K562 (cell line): ENCODE measurements at regions not wholly inside any gene's neighbourhood (a gene's known extent, or its start where the extent isn't known, plus 50 kb on each side); places are given as distances from the start of the nearest gene placed in this dataset.
"Not testable (repeated sequence)": the region's sequence is repeated elsewhere in the genome, so short reads cannot be mapped to it uniquely, and the experiment has no call there.

Source experiments
- ATAC-seq: fragments of 200-7000 bp; cut with Tn5 transposase; 3 replicates; pipeline ENCODE4 v1.9.1; 2020; ENCODE audit warnings: moderate library complexity
- BruUV-seq: library from RNA; stranded (reverse); fragments of 400-500 nt; replicated peaks from 2 replicates; lab custom pipeline; 2021; lab: Mats Ljungman, UMichigan
- CTCF ChIA-PET: fragments of 300-600 bp; formaldehyde crosslinking; extraction: SDS; loops from one replicate; lab custom pipeline; 2021; ENCODE audit warnings: low intra/inter-chr PET ratio; lab: Yijun Ruan, JAX
- POLR2A ChIA-PET: fragments of 300-600, 350-650 bp; sonication (Branson Sonifier 250); formaldehyde crosslinking; extraction: SDS; loops from one replicate; lab custom pipeline; 2021; ENCODE audit warnings: antibody characterized with exemption, inconsistent platforms; lab: Yijun Ruan, JAX
- DNase-seq, 4 experiments: peaks; one replicate each; pipeline versions ENCODE4 v3.0.0 to v3.0.0-alpha.2; 2011 to 2018; ENCODE audit warnings: low spot score in 3 of 4, mixed read lengths in 3 of 4; ENCODE audit errors: extremely low read depth in 1 of 4
- FAIRE-seq: peaks from 2 replicates; lab custom pipeline; 2011; peaks lifted over from hg19 to GRCh38; lab: Jason Lieb, UNC
- H2AFZ ChIP-seq: 2 replicates; pipeline ENCODE4 v1.6.0; 2011; ENCODE audit warnings: low read depth, low read length, control low read depth, inconsistent platforms
- H3K27ac ChIP-seq: fragments of 200-600 bp; 3 replicates; pipeline ENCODE4 v1.8.0; 2011; ENCODE audit warnings: low read depth, mild to moderate bottlenecking, control low read depth, inconsistent platforms, low read length, moderate library complexity, mixed read lengths; ENCODE audit errors: extremely low read depth
- H3K27me3 ChIP-seq, 2 experiments: fragments of 300-600 bp in 1 of 2; 2 replicates in 1 of 2; 3 replicates in 1 of 2; pipeline versions ENCODE4 v1.6.0 to v1.8.0; 2011; ENCODE audit warnings: inconsistent platforms in 2 of 2, low read length in 2 of 2, mild to moderate bottlenecking in 1 of 2, mixed read lengths in 1 of 2, moderate library complexity in 1 of 2; ENCODE audit not compliant: control insufficient read depth in 2 of 2, insufficient read depth in 2 of 2
- H3K36me3 ChIP-seq: fragments of 300-600 bp; 3 replicates; pipeline ENCODE4 v1.8.0; 2011; ENCODE audit warnings: mild to moderate bottlenecking, low read length, inconsistent platforms; ENCODE audit not compliant: control insufficient read depth, insufficient read depth
- H3K4me1 ChIP-seq, 2 experiments: fragments of 200-600 bp in 1 of 2; replicated peaks in 1 of 2; 2 replicates in 1 of 2; 3 replicates in 1 of 2; pipeline versions ENCODE4 v1.5.1 to v1.8.0; 2011; ENCODE audit warnings: inconsistent platforms in 2 of 2, low read length in 2 of 2, mild to moderate bottlenecking in 1 of 2, mixed read lengths in 1 of 2, moderate library complexity in 1 of 2; ENCODE audit not compliant: control insufficient read depth in 2 of 2, insufficient read depth in 2 of 2
- H3K4me2 ChIP-seq: 2 replicates; pipeline ENCODE4 v1.6.1; 2011; ENCODE audit warnings: low read length, control low read depth, inconsistent platforms, mixed read lengths; ENCODE audit not compliant: insufficient read depth
- H3K4me3 ChIP-seq: fragments of 200-600 bp; sonication (generic), shearing (Covaris generic); 2 replicates; pipeline ENCODE4 v1.5.1; 2016; ENCODE audit warnings: control low read depth, inconsistent platforms
- H3K79me2 ChIP-seq: fragments of 200-600 bp; 3 replicates; pipeline ENCODE4 v1.8.0; 2011; ENCODE audit warnings: low read length, inconsistent platforms; ENCODE audit not compliant: control insufficient read depth, insufficient read depth
- H3K9ac ChIP-seq, 2 experiments: 2 replicates each; pipeline versions ENCODE4 v1.6.0 to v1.6.1; 2011; ENCODE audit warnings: low read depth in 2 of 2, low read length in 2 of 2, control low read depth in 1 of 2, inconsistent platforms in 1 of 2, mild to moderate bottlenecking in 1 of 2, mixed read lengths in 1 of 2; ENCODE audit not compliant: insufficient read depth in 1 of 2
- H3K9me1 ChIP-seq: one replicate; pipeline ENCODE4 v1.6.0; 2011; ENCODE audit warnings: inconsistent platforms, mild to moderate bottlenecking, low read length, moderate library complexity; ENCODE audit not compliant: control insufficient read depth, insufficient read depth
- H3K9me3 ChIP-seq: replicated peaks from 2 replicates; pipeline ENCODE4 v1.5.1; 2011; ENCODE audit warnings: low read depth, low read length, inconsistent platforms; ENCODE audit not compliant: control insufficient read depth, insufficient read depth
- H4K20me1 ChIP-seq: replicated peaks from 2 replicates; pipeline ENCODE4 v1.6.1; 2011; ENCODE audit warnings: low read length, inconsistent platforms, mixed read lengths; ENCODE audit not compliant: control insufficient read depth, insufficient read depth
- SRF ChIP-seq, 2 experiments: fragments of 250-450, 450-650 bp in 1 of 2; sonication (Bioruptor Pico) in 1 of 2; sonication (generic) in 1 of 2; formaldehyde crosslinking; IDR thresholded peaks; 2 replicates each; pipeline versions ENCODE4 v1.5.0 to v1.5.1; 2020 to 2022; ENCODE audit warnings: mild to moderate bottlenecking in 1 of 2, missing genetic modification reagents in 1 of 2
- whole genome bisulfite sequencing: fragments of 100-300 bp; shearing (Covaris generic); methylation state at CpG from one replicate; pipeline ENCODE4 v1.1.6; 2016; ENCODE audit warnings: low coverage, mixed read lengths; ENCODE audit not compliant: insufficient coverage; ENCODE audit errors: missing lambda C conversion rate; 5-methylcytosine and 5-hydroxymethylcytosine counted together
- in situ Hi-C: fragments of 300-500 bp; cut with MboI; formaldehyde crosslinking; loops from 4 replicates; pipeline ENCODE4 v1.15.0; 2018; ENCODE audit warnings: inconsistent platforms, mixed read lengths
- intact Hi-C: fragments of 100-400 bp; cut with micrococcal nuclease; formaldehyde crosslinking; loops from 2 replicates; pipeline ENCODE4 v1.14.2; 2022
- TF ChIP-seq, protein P1 (sequence below): fragments of 200-800 bp; sonication (Bioruptor generic); IDR thresholded peaks from 2 replicates; pipeline ENCODE4 v1.6.1; 2017; ENCODE audit warnings: missing genetic modification characterization, missing compliant biosample characterization
- TF ChIP-seq, protein P2 (sequence below): fragments of 450-650 bp; IDR thresholded peaks from 2 replicates; pipeline ENCODE4 v1.6.1; 2016; ENCODE audit warnings: low read depth, mild to moderate bottlenecking, moderate library complexity

DNA sequence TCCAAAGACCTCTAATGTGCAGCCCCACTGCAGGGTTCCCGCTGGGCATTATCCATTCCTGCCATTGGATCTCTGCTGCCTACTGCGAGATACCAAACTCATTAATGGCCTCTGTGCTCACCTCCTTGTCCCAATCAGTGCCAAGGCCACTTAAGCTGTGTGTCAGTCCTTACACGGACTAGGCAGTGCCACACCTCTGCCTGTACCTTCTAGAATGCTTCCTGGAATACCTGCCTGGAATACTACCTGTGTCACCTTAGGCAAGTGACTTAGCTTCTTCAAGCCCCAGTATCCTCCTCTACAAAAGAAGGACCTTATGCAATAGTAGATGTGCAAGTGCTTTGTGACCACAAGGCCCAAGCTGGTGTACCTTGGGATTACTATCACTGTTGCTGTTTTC, 100.1 kb downstream of the FOXD2 start:
- H3K9ac ChIP-seq, result no peak overlapping the region
- H3K9me1 ChIP-seq, result no peaks in the 10 kb centered on the region
- peaks cover 0 to 4% of the 10 kb centered on the region in 2 experiments; a peak in 3 of 5 replicates for H3K4me1 ChIP-seq
- no peaks in the 10 kb centered on the region for H3K9me3 ChIP-seq
- H3K27ac ChIP-seq, result no peak overlapping the region
- ChIA-PET CTCF (no interaction called here), POLR2A (interaction anchor here (1.0 kb wide), 1 partner anchor 22 kb away, joined by 3 read pairs; no protein-coding TSS in a partner anchor)
- no peak overlapping the region for H2AFZ ChIP-seq
- no peaks in the 10 kb centered on the region for H3K79me2 ChIP-seq
- FAIRE-seq, result no peak
- no peak for DNase-seq
- 3% methylated on average over 3 of the region's 3 CpGs for WGBS
- peaks cover 8% of the 10 kb centered on the region; the same call in 1 of the 2 replicates for H4K20me1 ChIP-seq
- H3K4me3 ChIP-seq, result no peak overlapping the region
- in situ Hi-C loops, result no loop called here
- no TSS peak for BruUV-seq
- no peaks in the 10 kb centered on the region for H3K36me3 ChIP-seq
- peaks cover 24 to 35% of the 10 kb centered on the region in 2 experiments; a peak in 4 of 5 replicates for H3K27me3 ChIP-seq
- TF ChIP-seq, protein P1, sequence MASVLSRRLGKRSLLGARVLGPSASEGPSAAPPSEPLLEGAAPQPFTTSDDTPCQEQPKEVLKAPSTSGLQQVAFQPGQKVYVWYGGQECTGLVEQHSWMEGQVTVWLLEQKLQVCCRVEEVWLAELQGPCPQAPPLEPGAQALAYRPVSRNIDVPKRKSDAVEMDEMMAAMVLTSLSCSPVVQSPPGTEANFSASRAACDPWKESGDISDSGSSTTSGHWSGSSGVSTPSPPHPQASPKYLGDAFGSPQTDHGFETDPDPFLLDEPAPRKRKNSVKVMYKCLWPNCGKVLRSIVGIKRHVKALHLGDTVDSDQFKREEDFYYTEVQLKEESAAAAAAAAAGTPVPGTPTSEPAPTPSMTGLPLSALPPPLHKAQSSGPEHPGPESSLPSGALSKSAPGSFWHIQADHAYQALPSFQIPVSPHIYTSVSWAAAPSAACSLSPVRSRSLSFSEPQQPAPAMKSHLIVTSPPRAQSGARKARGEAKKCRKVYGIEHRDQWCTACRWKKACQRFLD, result no peak
- TF ChIP-seq, protein P2, sequence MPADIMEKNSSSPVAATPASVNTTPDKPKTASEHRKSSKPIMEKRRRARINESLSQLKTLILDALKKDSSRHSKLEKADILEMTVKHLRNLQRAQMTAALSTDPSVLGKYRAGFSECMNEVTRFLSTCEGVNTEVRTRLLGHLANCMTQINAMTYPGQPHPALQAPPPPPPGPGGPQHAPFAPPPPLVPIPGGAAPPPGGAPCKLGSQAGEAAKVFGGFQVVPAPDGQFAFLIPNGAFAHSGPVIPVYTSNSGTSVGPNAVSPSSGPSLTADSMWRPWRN, result no peak
- no peak for TF ChIP-seq SRF (CRISPR knock-in tag; IDR thresholded peaks at IDR 0.05)
- no peak for ATAC-seq
- no peak overlapping the region for H3K4me2 ChIP-seq
- intact Hi-C loops, result no loop called here

DNA sequence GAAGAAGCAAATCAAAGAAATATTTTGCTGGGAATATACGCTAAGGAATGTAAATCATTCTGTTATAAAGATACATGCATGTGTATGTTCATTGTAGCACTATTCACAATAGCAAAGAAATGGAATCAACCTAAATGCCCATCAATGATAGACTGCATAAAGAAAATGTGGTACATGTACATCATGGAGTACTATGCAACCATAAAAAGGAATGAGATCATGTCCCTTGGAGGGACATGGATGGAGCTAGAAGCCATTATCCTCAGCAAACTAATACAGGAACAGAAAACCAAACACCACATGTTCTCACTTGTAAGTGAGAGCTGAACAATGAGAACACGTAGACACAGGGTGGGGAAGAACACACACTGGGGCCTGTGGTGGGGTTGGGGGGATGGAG, 100.7 kb downstream of the FOXD2 start:
- H3K4me1 ChIP-seq, H3K9me3 ChIP-seq, H3K36me3 ChIP-seq, ATAC-seq, H3K27ac ChIP-seq, H3K4me3 ChIP-seq, FAIRE-seq, BruUV-seq, DNase-seq, H2AFZ ChIP-seq, H3K79me2 ChIP-seq, H3K9me1 ChIP-seq, in situ Hi-C loops, intact Hi-C loops, H4K20me1 ChIP-seq, H3K9ac ChIP-seq, H3K4me2 ChIP-seq, CTCF ChIA-PET: not testable (repeated sequence)
- peaks cover 21 to 31% of the 10 kb centered on the region in 2 experiments; a peak in 4 of 5 replicates for H3K27me3 ChIP-seq
- POLR2A ChIA-PET, result interaction anchor here (1.0 kb wide), 1 partner anchor 22 kb away, joined by 3 read pairs; no protein-coding TSS in a partner anchor
- WGBS, result 0% methylated on average over 2 of the region's 2 CpGs
